GM12878 (cell line): ENCODE measurements at regions not wholly inside any gene's neighbourhood (a gene's known extent, or its start where the extent isn't known, plus 50 kb on each side); places are given as distances from the start of the nearest gene placed in this dataset.

Experiments
- ATAC-seq: fragments of 200-7000 bp; cut with Tn5 transposase; 3 replicates; pipeline ENCODE4 v1.9.1; 2020; ENCODE audit warnings: mild to moderate bottlenecking, moderate library complexity
- BruUV-seq: library from RNA; stranded (reverse); fragments of 400-500 nt; replicated peaks from 2 replicates; lab custom pipeline; 2021; lab: Mats Ljungman, UMichigan
- CTCF ChIA-PET: fragments of 300-600 bp; sonication (Branson Sonifier 250); formaldehyde crosslinking; extraction: SDS; loops from one replicate; lab custom pipeline; 2021; ENCODE audit warnings: inconsistent platforms; lab: Yijun Ruan, JAX
- POLR2A ChIA-PET: fragments of 350-600 bp; formaldehyde crosslinking; extraction: SDS; loops from one replicate; lab custom pipeline; 2021; ENCODE audit warnings: inconsistent platforms; lab: Charles Lee
- RAD21 ChIA-PET: fragments of 300-600 bp; sonication (Branson Sonifier 250); formaldehyde crosslinking; loops from one replicate; lab custom pipeline; 2023; ENCODE audit warnings: antibody characterized with exemption; ENCODE audit not compliant: unreplicated experiment; lab: Charles Lee
- SMC1A ChIA-PET: fragments of 300-600 bp; sonication (Branson Sonifier 250); formaldehyde crosslinking; loops from one replicate; lab custom pipeline; 2023; ENCODE audit not compliant: unreplicated experiment, uncharacterized antibody; lab: Charles Lee
- DNase-seq: peaks from one replicate; pipeline ENCODE4 v3.0.0-alpha.2; 2011; ENCODE audit warnings: low read depth, low spot score
- FAIRE-seq: peaks from 3 replicates; lab custom pipeline; 2011; peaks lifted over from hg19 to GRCh38; lab: Jason Lieb, UNC
- H2AFZ ChIP-seq: 2 replicates; pipeline ENCODE4 v1.6.0; 2011; ENCODE audit warnings: low read depth, low read length, control low read depth; ENCODE audit not compliant: control insufficient read depth
- H3K27ac ChIP-seq: 2 replicates; pipeline ENCODE4 v1.5.1; 2011; ENCODE audit warnings: control low read depth; ENCODE audit not compliant: control insufficient read depth, insufficient read depth
- H3K27me3 ChIP-seq, 2 experiments: replicated peaks in 1 of 2; 2 replicates each; pipeline versions ENCODE4 v1.6.0 to v1.6.1; 2011; ENCODE audit warnings: low read length in 1 of 2; ENCODE audit not compliant: control insufficient read depth in 2 of 2, insufficient read depth in 2 of 2
- H3K36me3 ChIP-seq, 2 experiments: 2 replicates each; pipeline ENCODE4 v1.5.1; 2011; ENCODE audit warnings: low read length in 1 of 2; ENCODE audit not compliant: control insufficient read depth in 2 of 2, insufficient read depth in 2 of 2
- H3K4me1 ChIP-seq: 2 replicates; pipeline ENCODE4 v1.6.1; 2011; ENCODE audit warnings: mild to moderate bottlenecking, low read length, moderate library complexity, mixed read lengths; ENCODE audit not compliant: control insufficient read depth, insufficient read depth
- H3K4me2 ChIP-seq: 2 replicates; pipeline ENCODE4 v1.6.0; 2011; ENCODE audit warnings: control low read depth; ENCODE audit not compliant: control insufficient read depth, insufficient read depth
- H3K4me3 ChIP-seq: fragments of 200-600 bp; sonication (generic); 2 replicates; pipeline ENCODE4 v1.5.1; 2016
- H3K79me2 ChIP-seq: 2 replicates; pipeline ENCODE4 v1.6.0; 2011; ENCODE audit warnings: low read length; ENCODE audit not compliant: control insufficient read depth, insufficient read depth
- H3K9ac ChIP-seq: 2 replicates; pipeline ENCODE4 v1.8.0; 2011; ENCODE audit warnings: low read length, control low read depth, mixed read lengths; ENCODE audit not compliant: control insufficient read depth, insufficient read depth
- H3K9me3 ChIP-seq: replicated peaks from 3 replicates; pipeline ENCODE4 v1.5.1; 2011; ENCODE audit warnings: mild to moderate bottlenecking, low read length; ENCODE audit not compliant: control insufficient read depth, insufficient read depth
- H4K20me1 ChIP-seq: 2 replicates; pipeline ENCODE4 v1.6.0; 2011; ENCODE audit not compliant: control insufficient read depth, insufficient read depth
- BRCA1 ChIP-seq: IDR thresholded peaks from 2 replicates; pipeline ENCODE4 v1.6.1; 2011; ENCODE audit warnings: low read depth, low read length, improper control_type of control experiment
- CREB1 ChIP-seq: IDR thresholded peaks from 2 replicates; pipeline ENCODE4 v1.6.1; 2012; ENCODE audit warnings: low read depth, mild to moderate bottlenecking, inconsistent platforms
- NRF1 ChIP-seq: conservative IDR thresholded peaks from 2 replicates; pipeline ENCODE4 v1.6.1; 2011; ENCODE audit warnings: mild to moderate bottlenecking, low read depth, low read length, improper control_type of control experiment
- RCOR1 ChIP-seq: conservative IDR thresholded peaks from 2 replicates; pipeline ENCODE4 v1.6.1; 2012; ENCODE audit warnings: low read depth, low read length, improper control_type of control experiment
- RELA ChIP-seq: fragments of 450-650 bp; IDR thresholded peaks from 2 replicates; pipeline ENCODE4 v1.8.0; 2014; ENCODE audit warnings: borderline replicate concordance; ENCODE audit not compliant: partially characterized antibody
- RELB ChIP-seq: fragments of 450-650 bp; IDR thresholded peaks from 2 replicates; pipeline ENCODE4 v1.6.1; 2017; ENCODE audit warnings: low read depth, mild to moderate bottlenecking, moderate library complexity
- SMARCA5 ChIP-seq: fragments of 450-650 bp; IDR thresholded peaks from 2 replicates; pipeline ENCODE4 v1.6.1; 2017; ENCODE audit warnings: mild to moderate bottlenecking
- SP1 ChIP-seq: IDR thresholded peaks from one replicate; pipeline ENCODE4 v1.6.1; 2011; ENCODE audit warnings: low read depth, low read length
- SPI1 ChIP-seq: IDR thresholded peaks from 2 replicates; pipeline ENCODE4 v1.6.1; 2011; ENCODE audit warnings: low read depth, mild to moderate bottlenecking, low read length, moderate library complexity, borderline replicate concordance; ENCODE audit not compliant: insufficient read depth
- SUZ12 ChIP-seq: fragments of 200-600 bp; sonication (generic); IDR thresholded peaks from one replicate; pipeline ENCODE4 v1.6.1; 2018; ENCODE audit warnings: antibody characterized with exemption, mild to moderate bottlenecking; ENCODE audit not compliant: unreplicated experiment
- ZNF622 ChIP-seq: fragments of 450-650 bp; IDR thresholded peaks from 2 replicates; pipeline ENCODE4 v1.6.1; 2017; ENCODE audit warnings: mild to moderate bottlenecking, inconsistent platforms
- WGBS: methylation state at CpG from one replicate; pipeline ENCODE4 v1.1.6; 2016; ENCODE audit warnings: low lambda C conversion rate; ENCODE audit not compliant: insufficient replicate concordance, insufficient coverage; ENCODE audit errors: missing lambda C conversion rate; 5-methylcytosine and 5-hydroxymethylcytosine counted together
- in situ Hi-C: fragments of 300-500 bp; cut with MboI; formaldehyde crosslinking; loops from 9 replicates; pipeline ENCODE4 v1.14.3; 2018; ENCODE audit warnings: mixed read lengths
- intact Hi-C: fragments of 100-400 bp; cut with micrococcal nuclease; formaldehyde crosslinking; loops from one replicate; pipeline ENCODE4 v1.14.2; 2022; ENCODE audit not compliant: unreplicated experiment

GRCh38 chr2:66279024-66279423 lies 155.9 kb upstream of the MEIS1 start:
- WGBS, result 2% methylated on average over 6 of the region's 6 CpGs
- TF ChIP-seq CREB1 (no peak), SMARCA5 (no peak), RELB (no peak), BRCA1 (no peak), NRF1 (no peak), RCOR1 (no peak), SPI1 (no peak), SUZ12 (no peak), RELA (no peak), SP1 (no peak), ZNF622 (no peak)
- TF ChIP-seq, all 136 proteins: peak for 0
- POLR2A ChIA-PET, result no interaction called here

More at GRCh38 chr2:66279024-66279423, 155.9 kb upstream of the MEIS1 start:
- intact Hi-C loops (no loop called here), in situ Hi-C loops (no loop called here)
- Histone ChIP-seq H3K4me2 (no peak overlapping the region), H3K27ac (no peak overlapping the region), H4K20me1 (no peaks in the 10 kb centered on the region), H3K4me3 (no peak overlapping the region), H2AFZ (no peak overlapping the region), H3K9ac (no peak overlapping the region), H3K36me3 (no peaks in the 10 kb centered on the region), H3K9me3 (no peaks in the 10 kb centered on the region), H3K4me1 (no peaks in the 10 kb centered on the region), H3K79me2 (no peaks in the 10 kb centered on the region), H3K27me3 (no peaks in the 10 kb centered on the region)
- BruUV-seq, result no TSS peak
- no peak for ATAC-seq
- ChIA-PET CTCF (no interaction called here), SMC1A (no interaction called here), RAD21 (no interaction called here)
- no peak for DNase-seq
- FAIRE-seq, result no peak
